Activated naive CD4-positive, alpha-beta T cell treated with anti-CD3 and anti-CD28 coated beads, Interleukin-2, amount 50 U/mL, for 24 hours (primary cell): ENCODE measurements at regions not wholly inside any gene's neighbourhood (a gene's known extent, or its start where the extent isn't known, plus 50 kb on each side); places are given as distances from the start of the nearest gene placed in this dataset.

Source experiments
- H3K27ac Mint-ChIP-seq: one replicate; pipeline ENCODE4 v1.8.0; 2021; ENCODE audit warnings: mild to moderate bottlenecking, mixed read lengths
- H3K27me3 Mint-ChIP-seq: one replicate; pipeline ENCODE4 v1.8.0; 2021; ENCODE audit warnings: mixed read lengths
- H3K36me3 Mint-ChIP-seq: one replicate; pipeline ENCODE4 v1.8.0; 2021; ENCODE audit warnings: mixed read lengths
- H3K4me1 Mint-ChIP-seq: one replicate; pipeline ENCODE4 v1.8.0; 2021; ENCODE audit warnings: mixed read lengths
- H3K4me3 Mint-ChIP-seq: one replicate; pipeline ENCODE4 v1.8.0; 2021; ENCODE audit warnings: mild to moderate bottlenecking, mixed read lengths
- H3K9me3 Mint-ChIP-seq: one replicate; pipeline ENCODE4 v1.8.0; 2021; ENCODE audit warnings: mixed read lengths

GRCh38 chr6:90960324-90960723 lies 373.5 kb upstream of the MAP3K7 start:
- no peak overlapping the region for H3K4me3 Mint-ChIP-seq
- no peaks in the 10 kb centered on the region for H3K27me3 Mint-ChIP-seq

GRCh38 chr6:90955246-90955645 lies 368.4 kb upstream of the MAP3K7 start:
- Mint-ChIP-seq H3K27ac (no peak overlapping the region), H3K4me1 (no peaks in the 10 kb centered on the region), H3K27me3 (no peaks in the 10 kb centered on the region), H3K9me3 (no peaks in the 10 kb centered on the region), H3K4me3 (no peak overlapping the region), H3K36me3 (no peaks in the 10 kb centered on the region)

More at GRCh38 chr6:90960324-90960723, 373.5 kb upstream of the MAP3K7 start:
- no peaks in the 10 kb centered on the region for H3K9me3 Mint-ChIP-seq
- no peaks in the 10 kb centered on the region for H3K36me3 Mint-ChIP-seq
- no peaks in the 10 kb centered on the region for H3K4me1 Mint-ChIP-seq
- no peak overlapping the region for H3K27ac Mint-ChIP-seq

- Mint-ChIP-seq H3K27ac (no peak overlapping the region), H3K27me3 (no peaks in the 10 kb centered on the region), H3K4me1 (no peaks in the 10 kb centered on the region), H3K9me3 (no peaks in the 10 kb centered on the region), H3K4me3 (no peak overlapping the region), H3K36me3 (no peaks in the 10 kb centered on the region)
Measured at GRCh38 chr6:90953405-90954161, 366.7 kb upstream of the MAP3K7 start.

GRCh38 chr6:90952176-90952575 lies 365.3 kb upstream of the MAP3K7 start:
- Mint-ChIP-seq H3K36me3 (no peaks in the 10 kb centered on the region), H3K27me3 (no peaks in the 10 kb centered on the region), H3K4me1 (no peaks in the 10 kb centered on the region), H3K4me3 (no peak overlapping the region), H3K27ac (no peak overlapping the region), H3K9me3 (no peaks in the 10 kb centered on the region)

GRCh38 chr6:90948540-90948939 lies 361.7 kb upstream of the MAP3K7 start:
- Mint-ChIP-seq H3K27me3 (no peaks in the 10 kb centered on the region), H3K9me3 (no peaks in the 10 kb centered on the region), H3K4me3 (no peak overlapping the region), H3K4me1 (no peaks in the 10 kb centered on the region), H3K36me3 (no peaks in the 10 kb centered on the region), H3K27ac (no peak overlapping the region)

GRCh38 chr6:90947184-90948064 lies 360.6 kb upstream of the MAP3K7 start:
- Mint-ChIP-seq H3K9me3 (no peaks in the 10 kb centered on the region), H3K27ac (no peak overlapping the region), H3K27me3 (no peaks in the 10 kb centered on the region), H3K4me1 (no peaks in the 10 kb centered on the region), H3K4me3 (no peak overlapping the region), H3K36me3 (no peaks in the 10 kb centered on the region)

- no peaks in the 10 kb centered on the region for H3K27me3 Mint-ChIP-seq
Measured at GRCh38 chr6:90941885-90942284, 355.0 kb upstream of the MAP3K7 start.

GRCh38 chr6:90940812-90941481 lies 354.1 kb upstream of the MAP3K7 start:
- Mint-ChIP-seq H3K4me1 (peaks cover 7% of the 10 kb centered on the region), H3K27me3 (no peaks in the 10 kb centered on the region), H3K9me3 (no peaks in the 10 kb centered on the region), H3K36me3 (no peaks in the 10 kb centered on the region), H3K27ac (no peak overlapping the region), H3K4me3 (peak overlapping the region; percentile 1)

More at GRCh38 chr6:90941885-90942284, 355.0 kb upstream of the MAP3K7 start:
- Mint-ChIP-seq H3K4me3 (no peak overlapping the region), H3K27ac (no peak overlapping the region), H3K9me3 (no peaks in the 10 kb centered on the region), H3K4me1 (peaks cover 7% of the 10 kb centered on the region), H3K36me3 (no peaks in the 10 kb centered on the region)

- H3K36me3 Mint-ChIP-seq = no peaks in the 10 kb centered on the region
- no peak overlapping the region for H3K27ac Mint-ChIP-seq
- no peak overlapping the region for H3K4me3 Mint-ChIP-seq
- no peaks in the 10 kb centered on the region for H3K9me3 Mint-ChIP-seq
- no peaks in the 10 kb centered on the region for H3K27me3 Mint-ChIP-seq
- H3K4me1 Mint-ChIP-seq = peaks cover 7% of the 10 kb centered on the region
Measured at GRCh38 chr6:90939906-90940305, 353.0 kb upstream of the MAP3K7 start.

GRCh38 chr6:90938122-90938521 lies 351.2 kb upstream of the MAP3K7 start:
- H3K36me3 Mint-ChIP-seq = no peaks in the 10 kb centered on the region
- no peaks in the 10 kb centered on the region for H3K9me3 Mint-ChIP-seq
- no peaks in the 10 kb centered on the region for H3K27me3 Mint-ChIP-seq
- peaks cover 7% of the 10 kb centered on the region for H3K4me1 Mint-ChIP-seq
- no peak overlapping the region for H3K27ac Mint-ChIP-seq
- no peak overlapping the region for H3K4me3 Mint-ChIP-seq

- no peaks in the 10 kb centered on the region for H3K36me3 Mint-ChIP-seq
- peaks cover 7% of the 10 kb centered on the region for H3K4me1 Mint-ChIP-seq
- no peak overlapping the region for H3K4me3 Mint-ChIP-seq
- H3K27ac Mint-ChIP-seq = no peak overlapping the region
- peaks cover 3% of the 10 kb centered on the region for H3K27me3 Mint-ChIP-seq
- H3K9me3 Mint-ChIP-seq = no peaks in the 10 kb centered on the region
Measured at GRCh38 chr6:90936286-90936685, 349.4 kb upstream of the MAP3K7 start.

- H3K36me3 Mint-ChIP-seq = no peaks in the 10 kb centered on the region
- no peaks in the 10 kb centered on the region for H3K9me3 Mint-ChIP-seq
- H3K27me3 Mint-ChIP-seq = peaks cover 6% of the 10 kb centered on the region
- H3K4me3 Mint-ChIP-seq = no peak overlapping the region
- no peak overlapping the region for H3K27ac Mint-ChIP-seq
- H3K4me1 Mint-ChIP-seq = no peaks in the 10 kb centered on the region
Measured at GRCh38 chr6:90934966-90935365, 348.1 kb upstream of the MAP3K7 start.

GRCh38 chr6:90934081-90934480 lies 347.2 kb upstream of the MAP3K7 start:
- Mint-ChIP-seq H3K4me3 (no peak overlapping the region), H3K9me3 (no peaks in the 10 kb centered on the region), H3K4me1 (no peaks in the 10 kb centered on the region), H3K27me3 (peaks cover 10% of the 10 kb centered on the region), H3K36me3 (no peaks in the 10 kb centered on the region), H3K27ac (no peak overlapping the region)

- Mint-ChIP-seq H3K4me1 (no peaks in the 10 kb centered on the region), H3K36me3 (no peaks in the 10 kb centered on the region), H3K27me3 (peaks cover 13% of the 10 kb centered on the region), H3K9me3 (no peaks in the 10 kb centered on the region), H3K27ac (no peak overlapping the region), H3K4me3 (no peak overlapping the region)
Measured at GRCh38 chr6:90932351-90932750, 345.5 kb upstream of the MAP3K7 start.

- no peaks in the 10 kb centered on the region for H3K36me3 Mint-ChIP-seq
- H3K9me3 Mint-ChIP-seq = no peaks in the 10 kb centered on the region
- H3K4me3 Mint-ChIP-seq = no peak overlapping the region
- no peaks in the 10 kb centered on the region for H3K4me1 Mint-ChIP-seq
- H3K27ac Mint-ChIP-seq = no peak overlapping the region
- H3K27me3 Mint-ChIP-seq = peaks cover 13% of the 10 kb centered on the region
Measured at GRCh38 chr6:90928051-90928450, 341.2 kb upstream of the MAP3K7 start.

- Mint-ChIP-seq H3K27me3 (peaks cover 8% of the 10 kb centered on the region), H3K9me3 (no peaks in the 10 kb centered on the region), H3K4me3 (no peak overlapping the region)
Measured at GRCh38 chr6:90925726-90926125, 338.9 kb upstream of the MAP3K7 start.

More at GRCh38 chr6:90925726-90926125, 338.9 kb upstream of the MAP3K7 start:
- H3K36me3 Mint-ChIP-seq = no peaks in the 10 kb centered on the region
- H3K27ac Mint-ChIP-seq = no peak overlapping the region
- no peaks in the 10 kb centered on the region for H3K4me1 Mint-ChIP-seq
